ENCODE measurements at regions not wholly inside any gene's neighbourhood (a gene's known extent, or its start where the extent isn't known, plus 50 kb on each side); places are given as distances from the start of the nearest gene placed in this dataset.

DNA sequence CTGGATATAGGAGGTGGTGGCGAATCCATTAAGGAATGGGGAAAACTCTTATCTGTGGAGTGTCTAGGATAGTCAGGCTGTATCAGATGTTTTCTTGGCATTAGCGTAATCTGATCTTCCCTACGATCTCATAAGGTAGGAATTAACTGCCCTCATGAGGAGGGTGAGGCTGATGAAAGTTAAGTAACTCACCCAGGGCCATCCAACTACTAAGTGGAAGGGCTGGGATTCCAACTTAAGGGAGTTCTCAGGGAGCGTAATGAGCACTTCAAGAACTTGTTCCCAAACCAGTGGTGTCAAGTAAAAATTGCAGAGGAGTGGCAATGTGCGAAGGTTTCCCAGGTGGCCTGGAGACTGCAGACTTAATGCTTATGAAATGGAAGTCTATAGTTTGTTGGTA lies 55.9 kb upstream of the OSBPL11 start:
- BruUV-seq (replicated peaks) = no TSS peak
- H3K4me3 ChIP-seq (ENCODE audit: low read depth, low read length, poor library complexity, severe bottlenecking) = no peak overlapping the region
- CTCF ChIA-PET = no interaction called here
- TF ChIP-seq, protein P1, sequence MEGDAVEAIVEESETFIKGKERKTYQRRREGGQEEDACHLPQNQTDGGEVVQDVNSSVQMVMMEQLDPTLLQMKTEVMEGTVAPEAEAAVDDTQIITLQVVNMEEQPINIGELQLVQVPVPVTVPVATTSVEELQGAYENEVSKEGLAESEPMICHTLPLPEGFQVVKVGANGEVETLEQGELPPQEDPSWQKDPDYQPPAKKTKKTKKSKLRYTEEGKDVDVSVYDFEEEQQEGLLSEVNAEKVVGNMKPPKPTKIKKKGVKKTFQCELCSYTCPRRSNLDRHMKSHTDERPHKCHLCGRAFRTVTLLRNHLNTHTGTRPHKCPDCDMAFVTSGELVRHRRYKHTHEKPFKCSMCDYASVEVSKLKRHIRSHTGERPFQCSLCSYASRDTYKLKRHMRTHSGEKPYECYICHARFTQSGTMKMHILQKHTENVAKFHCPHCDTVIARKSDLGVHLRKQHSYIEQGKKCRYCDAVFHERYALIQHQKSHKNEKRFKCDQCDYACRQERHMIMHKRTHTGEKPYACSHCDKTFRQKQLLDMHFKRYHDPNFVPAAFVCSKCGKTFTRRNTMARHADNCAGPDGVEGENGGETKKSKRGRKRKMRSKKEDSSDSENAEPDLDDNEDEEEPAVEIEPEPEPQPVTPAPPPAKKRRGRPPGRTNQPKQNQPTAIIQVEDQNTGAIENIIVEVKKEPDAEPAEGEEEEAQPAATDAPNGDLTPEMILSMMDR (conservative IDR thresholded peaks at IDR 0.05; ENCODE audit: low read depth, low read length) = no peak
- no peak for TF ChIP-seq EZH2 (IDR thresholded peaks at IDR 0.05; ENCODE audit: borderline replicate concordance, low read depth, low read length, poor library complexity, severe bottlenecking)
- H3K27me3 ChIP-seq (replicated peaks; ENCODE audit: insufficient read depth, low read depth, low read length, poor library complexity) = no peaks in the 10 kb centered on the region
- no peak overlapping the region for H3K27ac ChIP-seq (ENCODE audit: low read depth, low read length, poor library complexity, severe bottlenecking)
- intact Hi-C loops (cut with micrococcal nuclease; ENCODE audit: unreplicated experiment) = no loop called here
- peak; percentile 18 for DNase-seq (ENCODE audit: low spot score)
- POLR2A ChIA-PET (ENCODE audit: low non-redundant PET) = no interaction called here
- no peaks in the 10 kb centered on the region for H3K9me3 ChIP-seq (ENCODE audit: low read depth, low read length, poor library complexity, severe bottlenecking)
- no peaks in the 10 kb centered on the region for H3K4me1 ChIP-seq (ENCODE audit: insufficient read depth, low read length, poor library complexity, severe bottlenecking)
- no peaks in the 10 kb centered on the region for H3K36me3 ChIP-seq (ENCODE audit: insufficient read depth, low read length, poor library complexity, severe bottlenecking)

DNA sequence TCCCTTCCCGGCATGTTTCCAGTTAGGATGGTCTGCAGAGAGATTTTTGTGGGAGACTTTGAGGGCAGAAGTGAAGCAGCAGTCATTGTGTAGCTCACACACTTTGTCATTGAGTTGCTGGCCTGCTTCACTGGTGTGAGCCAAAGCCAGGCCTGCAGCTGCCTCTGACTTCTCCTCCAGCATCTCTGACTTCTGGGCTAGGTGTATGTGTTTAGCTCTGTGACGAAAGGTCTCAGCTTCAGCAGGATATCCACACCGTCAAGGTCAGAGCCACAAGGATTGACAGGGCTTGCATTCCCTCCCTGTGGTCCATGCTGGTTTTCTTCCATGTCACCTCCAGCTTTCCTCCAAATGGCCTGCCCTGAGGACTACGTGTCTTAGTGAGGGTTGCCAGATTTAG lies 57.1 kb upstream of the OSBPL11 start:
- Histone ChIP-seq H3K27me3 (replicated peaks; ENCODE audit: insufficient read depth, low read depth, low read length, poor library complexity) (no peaks in the 10 kb centered on the region), H3K4me1 (ENCODE audit: insufficient read depth, low read length, poor library complexity, severe bottlenecking) (no peaks in the 10 kb centered on the region), H3K36me3 (ENCODE audit: insufficient read depth, low read length, poor library complexity, severe bottlenecking) (no peaks in the 10 kb centered on the region), H3K4me3 (ENCODE audit: low read depth, low read length, poor library complexity, severe bottlenecking) (no peak overlapping the region), H3K9me3 (ENCODE audit: low read depth, low read length, poor library complexity, severe bottlenecking) (no peaks in the 10 kb centered on the region), H3K27ac (ENCODE audit: low read depth, low read length, poor library complexity, severe bottlenecking) (no peak overlapping the region)
- ChIA-PET POLR2A (ENCODE audit: low non-redundant PET) (no interaction called here), CTCF (no interaction called here)
- intact Hi-C loops (cut with micrococcal nuclease; ENCODE audit: unreplicated experiment) = no loop called here
- no TSS peak for BruUV-seq (replicated peaks)
- TF ChIP-seq, protein P1 (conservative IDR thresholded peaks at IDR 0.05; ENCODE audit: low read depth, low read length) = no peak
- no peak for TF ChIP-seq EZH2 (IDR thresholded peaks at IDR 0.05; ENCODE audit: borderline replicate concordance, low read depth, low read length, poor library complexity, severe bottlenecking)
- DNase-seq (ENCODE audit: low spot score) = no peak

DNA sequence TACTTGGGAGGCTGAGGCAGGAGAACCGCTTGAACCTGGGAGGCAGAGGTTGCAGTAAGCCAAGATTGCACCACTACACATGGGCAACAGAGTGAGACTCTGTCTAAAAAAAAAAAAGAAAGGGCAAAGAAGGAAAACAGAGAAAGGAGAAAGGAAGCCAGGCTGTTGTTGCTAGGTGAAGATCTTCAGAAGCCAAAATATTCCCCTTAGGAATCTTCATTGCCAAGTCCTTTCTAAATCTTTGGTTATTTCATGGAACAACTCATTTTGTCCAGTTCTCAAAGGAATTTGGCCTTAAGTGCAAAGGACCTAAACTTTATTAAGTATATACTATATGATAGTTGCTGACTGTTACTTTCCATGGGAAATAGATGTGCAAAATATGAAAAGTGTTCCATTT lies 59.2 kb upstream of the OSBPL11 start:
- DNase-seq (ENCODE audit: low spot score) = no peak
- no TSS peak for BruUV-seq (replicated peaks)
- ChIA-PET POLR2A (ENCODE audit: low non-redundant PET) (no interaction called here), CTCF (no interaction called here)
- Histone ChIP-seq H3K27me3 (replicated peaks; ENCODE audit: insufficient read depth, low read depth, low read length, poor library complexity) (no peaks in the 10 kb centered on the region), H3K9me3 (ENCODE audit: low read depth, low read length, poor library complexity, severe bottlenecking) (no peaks in the 10 kb centered on the region), H3K27ac (ENCODE audit: low read depth, low read length, poor library complexity, severe bottlenecking) (no peak overlapping the region), H3K4me3 (ENCODE audit: low read depth, low read length, poor library complexity, severe bottlenecking) (no peak overlapping the region), H3K4me1 (ENCODE audit: insufficient read depth, low read length, poor library complexity, severe bottlenecking) (no peaks in the 10 kb centered on the region), H3K36me3 (ENCODE audit: insufficient read depth, low read length, poor library complexity, severe bottlenecking) (no peaks in the 10 kb centered on the region)
- TF ChIP-seq, protein P1 (conservative IDR thresholded peaks at IDR 0.05; ENCODE audit: low read depth, low read length) = no peak
- no peak for TF ChIP-seq EZH2 (IDR thresholded peaks at IDR 0.05; ENCODE audit: borderline replicate concordance, low read depth, low read length, poor library complexity, severe bottlenecking)
- intact Hi-C loops (cut with micrococcal nuclease; ENCODE audit: unreplicated experiment) = no loop called here

Measured in A673 (cell line).